ENCODE measurements at regions not wholly inside any gene's neighbourhood (a gene's known extent, or its start where the extent isn't known, plus 50 kb on each side); places are given as distances from the start of the nearest gene placed in this dataset.

- DNase-seq (ENCODE audit: low read depth, low spot score) (no peak), ATAC-seq (no peak)
- Histone ChIP-seq H3K9me3 (ENCODE audit: control insufficient read depth, insufficient read depth, low read depth, low read length) (no peaks in the 10 kb centered on the region), H3K4me3 (ENCODE audit: low read depth in 2 of 2, low read length in 2 of 2) (no peak overlapping the region), H3K27ac (ENCODE audit: low read length) (no peak overlapping the region), H3K27me3 (ENCODE audit: control insufficient read depth, insufficient read depth, low read length) (no peaks in the 10 kb centered on the region), H3K4me1 (ENCODE audit: control insufficient read depth, insufficient read depth, low read length) (no peaks in the 10 kb centered on the region), H3K36me3 (ENCODE audit: control insufficient read depth, insufficient read depth, low read length) (no peaks in the 10 kb centered on the region)
- CTCF ChIA-PET, result no interaction called here
- TF ChIP-seq REST (IDR thresholded peaks at IDR 0.05; ENCODE audit: insufficient read depth in 1 of 2, low read depth in 2 of 2, low read length in 1 of 2) (no peak), POLR2AphosphoS5 (IDR thresholded peaks at IDR 0.05; ENCODE audit: low read depth, low read length) (no peak), CTCF (IDR thresholded peaks at IDR 0.05) (no peak), TCF7L2 (IDR thresholded peaks at IDR 0.05; ENCODE audit: low read depth, low read length) (no peak), SIN3A (IDR thresholded peaks at IDR 0.05; ENCODE audit: borderline replicate concordance, insufficient read depth, low read depth, low read length) (no peak)
- BruUV-seq (replicated peaks), result no TSS peak
- POLR2A ChIA-PET, result no interaction called here
- in situ Hi-C loops (cut with HindIII; ENCODE audit: low pct_unique_long_range_greater_than_20kb, low sequenced_read_pairs), result no loop called here
- intact Hi-C loops (cut with micrococcal nuclease; ENCODE audit: unreplicated experiment), result no loop called here
Observed at GRCh38 chr1:81453367-81453703, 347.4 kb upstream of the ADGRL2 start.

GRCh38 chr1:81452693-81453366, 347.9 kb upstream of the ADGRL2 start:
- no peaks in the 10 kb centered on the region for H3K27me3 ChIP-seq (ENCODE audit: control insufficient read depth, insufficient read depth, low read length)
- no peaks in the 10 kb centered on the region for H3K36me3 ChIP-seq (ENCODE audit: control insufficient read depth, insufficient read depth, low read length)
- H3K4me3 ChIP-seq (ENCODE audit: low read depth in 2 of 2, low read length in 2 of 2), result no peak overlapping the region
- ChIA-PET CTCF (no interaction called here), POLR2A (no interaction called here)
- no peaks in the 10 kb centered on the region for H3K9me3 ChIP-seq (ENCODE audit: control insufficient read depth, insufficient read depth, low read depth, low read length)
- ATAC-seq, result no peak
- no peak overlapping the region for H3K27ac ChIP-seq (ENCODE audit: low read length)
- no TSS peak for BruUV-seq (replicated peaks)
- no peaks in the 10 kb centered on the region for H3K4me1 ChIP-seq (ENCODE audit: control insufficient read depth, insufficient read depth, low read length)
- intact Hi-C loops (cut with micrococcal nuclease; ENCODE audit: unreplicated experiment) (no loop called here), in situ Hi-C loops (cut with HindIII; ENCODE audit: low pct_unique_long_range_greater_than_20kb, low sequenced_read_pairs) (no loop called here)
- DNase-seq (ENCODE audit: low read depth, low spot score), result no peak
- TF ChIP-seq POLR2AphosphoS5 (IDR thresholded peaks at IDR 0.05; ENCODE audit: low read depth, low read length) (no peak), REST (IDR thresholded peaks at IDR 0.05; ENCODE audit: insufficient read depth in 1 of 2, low read depth in 2 of 2, low read length in 1 of 2) (no peak), SIN3A (IDR thresholded peaks at IDR 0.05; ENCODE audit: borderline replicate concordance, insufficient read depth, low read depth, low read length) (no peak), CTCF (IDR thresholded peaks at IDR 0.05) (no peak), TCF7L2 (IDR thresholded peaks at IDR 0.05; ENCODE audit: low read depth, low read length) (no peak)

Measured in Panc1 (cell line).